Thoracic aorta (tissue), 2 donors: ENCODE measurements at regions not wholly inside any gene's neighbourhood (a gene's known extent, or its start where the extent isn't known, plus 50 kb on each side); places are given as distances from the start of the nearest gene placed in this dataset.
"Not testable (repeated sequence)": the region's sequence is repeated elsewhere in the genome, so short reads cannot be mapped to it uniquely, and the experiment has no call there.

Experiments
- ATAC-seq: fragments of 150-250 bp; one replicate; pipeline ENCODE4 v1.8.0; 2017; ENCODE audit warnings: low read depth; ENCODE audit not compliant: insufficient number of reproducible peaks, low FRiP score
- DNase-seq: peaks from one replicate; pipeline ENCODE4 v3.0.0-alpha.2; 2020; ENCODE audit warnings: low spot score
- H3K27ac ChIP-seq, 2 donors: fragments of 200-600 bp; sonication (generic); 1 replicate in 1 of 2; 2 replicates in 1 of 2; pipeline ENCODE4 v1.5.1; 2016; ENCODE audit warnings: mild to moderate bottlenecking in 2 of 2, moderate library complexity in 2 of 2
- H3K27me3 ChIP-seq: fragments of 200-600 bp; sonication (generic); replicated peaks from 2 replicates; pipeline ENCODE4 v1.6.0; 2016; ENCODE audit warnings: mild to moderate bottlenecking; ENCODE audit not compliant: insufficient read depth
- H3K36me3 ChIP-seq: fragments of 200-600 bp; sonication (generic); one replicate; pipeline ENCODE4 v1.5.1; 2016
- H3K4me1 ChIP-seq, 2 donors: fragments of 200-600 bp; sonication (generic); 1 replicate in 1 of 2; 2 replicates in 1 of 2; pipeline versions ENCODE4 v1.5.1 to v1.6.0; 2016; ENCODE audit warnings: low read depth in 2 of 2, mild to moderate bottlenecking in 1 of 2; ENCODE audit not compliant: control insufficient read depth in 1 of 2
- H3K4me3 ChIP-seq: fragments of 200-600 bp; sonication (generic); 2 replicates; pipeline ENCODE4 v1.5.1; 2016; ENCODE audit warnings: mild to moderate bottlenecking
- H3K9me3 ChIP-seq: fragments of 200-600 bp; sonication (generic); 2 replicates; pipeline ENCODE4 v1.5.1; 2016
- TF ChIP-seq, protein P1 (sequence below): fragments of 200-600 bp; sonication (generic); IDR thresholded peaks from one replicate; pipeline ENCODE4 v1.5.1; 2019; ENCODE audit warnings: antibody characterized with exemption

DNA sequence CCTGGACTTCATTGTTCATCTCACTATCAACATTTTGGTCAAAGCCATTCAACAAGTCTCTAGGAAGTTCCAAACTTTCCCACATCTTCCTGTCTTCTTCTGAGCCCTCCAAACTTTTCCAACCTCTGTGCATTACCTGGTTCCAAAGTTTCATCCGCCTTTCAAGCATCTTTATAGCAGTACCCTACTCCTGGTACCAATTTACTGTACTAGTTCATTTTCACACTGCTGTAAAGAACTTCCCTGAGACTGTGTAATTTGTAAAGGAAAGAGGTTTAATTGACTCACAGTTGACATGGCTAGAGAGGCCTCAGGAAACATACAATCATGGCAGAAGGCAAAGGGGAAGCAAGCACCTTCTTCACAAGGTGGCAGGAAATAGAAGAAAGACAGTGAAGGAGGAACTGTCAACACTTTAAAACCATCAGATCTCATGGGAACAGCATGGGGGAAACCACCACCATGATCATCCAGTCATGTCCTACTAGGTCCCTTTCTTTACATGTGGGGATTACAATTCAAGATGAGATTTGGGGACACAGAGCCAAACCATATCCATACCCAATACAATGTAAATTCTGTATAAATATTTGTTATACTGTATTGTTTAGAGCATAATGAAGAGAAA lies 109.7 kb downstream of the C12orf75 start:
- DNase-seq (no peak), ATAC-seq (no peak)
- no peaks in the 10 kb centered on the region for H3K27me3 ChIP-seq
- no peak overlapping the region for H3K4me3 ChIP-seq
- no peaks in the 10 kb centered on the region for H3K9me3 ChIP-seq
- TF ChIP-seq, protein P1, sequence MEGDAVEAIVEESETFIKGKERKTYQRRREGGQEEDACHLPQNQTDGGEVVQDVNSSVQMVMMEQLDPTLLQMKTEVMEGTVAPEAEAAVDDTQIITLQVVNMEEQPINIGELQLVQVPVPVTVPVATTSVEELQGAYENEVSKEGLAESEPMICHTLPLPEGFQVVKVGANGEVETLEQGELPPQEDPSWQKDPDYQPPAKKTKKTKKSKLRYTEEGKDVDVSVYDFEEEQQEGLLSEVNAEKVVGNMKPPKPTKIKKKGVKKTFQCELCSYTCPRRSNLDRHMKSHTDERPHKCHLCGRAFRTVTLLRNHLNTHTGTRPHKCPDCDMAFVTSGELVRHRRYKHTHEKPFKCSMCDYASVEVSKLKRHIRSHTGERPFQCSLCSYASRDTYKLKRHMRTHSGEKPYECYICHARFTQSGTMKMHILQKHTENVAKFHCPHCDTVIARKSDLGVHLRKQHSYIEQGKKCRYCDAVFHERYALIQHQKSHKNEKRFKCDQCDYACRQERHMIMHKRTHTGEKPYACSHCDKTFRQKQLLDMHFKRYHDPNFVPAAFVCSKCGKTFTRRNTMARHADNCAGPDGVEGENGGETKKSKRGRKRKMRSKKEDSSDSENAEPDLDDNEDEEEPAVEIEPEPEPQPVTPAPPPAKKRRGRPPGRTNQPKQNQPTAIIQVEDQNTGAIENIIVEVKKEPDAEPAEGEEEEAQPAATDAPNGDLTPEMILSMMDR, result no peak
- H3K36me3 ChIP-seq, result no peaks in the 10 kb centered on the region
- H3K4me1 ChIP-seq, result no peaks in the 10 kb centered on the region
- H3K27ac ChIP-seq, result no peak overlapping the region

DNA sequence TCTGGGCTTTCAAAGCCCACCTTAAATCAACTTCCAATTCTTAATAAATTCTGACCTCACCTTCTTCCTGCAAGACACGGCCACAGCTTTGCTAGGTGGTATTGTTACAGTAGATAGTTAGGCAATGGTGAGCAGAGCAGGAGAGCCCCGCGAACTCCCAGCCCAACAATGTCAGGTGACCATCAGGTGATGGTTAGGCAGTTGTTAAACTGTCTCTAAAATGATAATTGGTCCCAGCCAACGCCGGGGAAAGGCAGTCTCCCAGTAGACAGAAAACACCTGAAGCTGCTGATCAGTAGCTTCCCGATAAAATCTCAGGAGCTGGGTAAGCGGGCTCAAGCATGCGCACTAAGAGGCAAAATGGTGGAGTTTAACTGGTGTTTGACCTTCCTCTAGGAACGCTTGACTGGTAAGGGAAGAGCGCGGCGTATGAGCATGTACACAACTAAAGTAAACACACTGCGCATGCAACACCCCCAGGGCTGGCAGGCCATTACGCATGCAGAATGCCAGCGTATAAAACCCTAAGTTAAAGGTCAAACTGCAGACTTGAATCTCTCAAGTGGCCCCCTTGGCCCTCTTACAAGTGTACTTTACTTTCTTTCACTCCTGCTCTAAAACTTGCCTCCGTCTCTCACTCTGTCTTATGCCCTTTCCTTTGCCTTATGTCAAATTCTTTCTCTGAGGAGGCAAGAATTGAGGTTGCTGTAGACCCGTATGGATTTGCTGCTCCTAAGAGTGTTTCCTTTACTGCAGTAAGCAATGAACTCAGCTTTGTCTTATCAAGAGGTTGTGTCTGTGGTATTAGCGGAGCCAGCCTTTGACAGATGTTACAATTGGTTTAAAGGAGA lies 113.5 kb downstream of the C12orf75 start:
- Histone ChIP-seq H3K27ac (no peak overlapping the region), H3K4me3 (no peak overlapping the region), H3K36me3 (no peaks in the 10 kb centered on the region), H3K9me3 (no peaks in the 10 kb centered on the region), H3K27me3 (no peaks in the 10 kb centered on the region), H3K4me1 (peaks cover 0 to 6% of the 10 kb centered on the region in 2 donors)
- DNase-seq, result no peak
- no peak for ATAC-seq
- TF ChIP-seq, protein P1, result no peak

DNA sequence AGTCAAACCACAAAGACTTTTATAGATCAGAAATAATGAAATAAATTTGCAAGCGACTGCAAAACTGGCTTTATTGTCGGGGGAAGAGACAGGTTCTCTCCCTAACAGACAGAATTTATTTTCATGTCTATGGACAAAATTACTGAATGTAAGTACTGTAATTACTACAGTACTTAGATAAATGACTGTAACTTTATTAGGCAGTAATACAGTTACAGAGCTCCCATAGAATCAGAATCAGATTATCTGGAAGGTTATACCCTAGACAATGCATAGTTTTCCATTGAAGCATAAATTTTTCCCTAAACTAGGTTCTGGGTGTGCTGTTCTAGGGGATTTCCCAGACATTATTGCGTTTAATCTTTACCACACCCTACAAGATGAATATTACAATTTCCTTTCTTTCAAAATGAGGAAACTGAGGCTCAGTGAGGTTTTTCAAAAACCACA lies 114.2 kb downstream of the C12orf75 start:
- H3K27ac ChIP-seq, result no peak overlapping the region
- no peaks in the 10 kb centered on the region for H3K27me3 ChIP-seq
- H3K4me1 ChIP-seq, result peaks cover 0 to 6% of the 10 kb centered on the region in 2 donors
- ATAC-seq, result no peak
- no peak overlapping the region for H3K4me3 ChIP-seq
- H3K36me3 ChIP-seq, result no peaks in the 10 kb centered on the region
- TF ChIP-seq, protein P1, result no peak
- no peaks in the 10 kb centered on the region for H3K9me3 ChIP-seq
- DNase-seq, result no peak

DNA sequence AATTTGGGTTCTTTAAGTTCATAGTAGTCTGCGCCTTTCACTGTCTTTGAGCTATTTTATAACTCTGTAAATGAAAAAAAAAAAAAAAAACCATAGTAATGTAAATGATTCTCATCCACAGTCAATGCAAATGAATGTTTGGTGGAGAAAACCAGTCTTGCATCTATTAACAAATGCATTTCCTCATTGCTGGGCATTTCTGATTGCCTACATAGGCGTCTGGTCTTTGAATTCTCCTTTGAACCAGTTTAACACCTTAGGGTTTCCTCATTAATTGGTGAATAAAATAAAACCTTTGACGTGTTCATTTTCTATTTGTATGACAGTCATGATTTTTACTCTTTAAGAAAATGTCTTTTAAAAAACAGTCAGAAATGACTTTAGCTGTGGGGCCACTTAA lies 114.8 kb downstream of the C12orf75 start:
- ATAC-seq (no peak), DNase-seq (no peak)
- H3K9me3 ChIP-seq, result no peaks in the 10 kb centered on the region
- TF ChIP-seq, protein P1, result no peak
- H3K36me3 ChIP-seq, result no peaks in the 10 kb centered on the region
- peaks cover 0 to 6% of the 10 kb centered on the region in 2 donors for H3K4me1 ChIP-seq
- no peaks in the 10 kb centered on the region for H3K27me3 ChIP-seq
- no peak overlapping the region for H3K4me3 ChIP-seq
- no peak overlapping the region for H3K27ac ChIP-seq

DNA sequence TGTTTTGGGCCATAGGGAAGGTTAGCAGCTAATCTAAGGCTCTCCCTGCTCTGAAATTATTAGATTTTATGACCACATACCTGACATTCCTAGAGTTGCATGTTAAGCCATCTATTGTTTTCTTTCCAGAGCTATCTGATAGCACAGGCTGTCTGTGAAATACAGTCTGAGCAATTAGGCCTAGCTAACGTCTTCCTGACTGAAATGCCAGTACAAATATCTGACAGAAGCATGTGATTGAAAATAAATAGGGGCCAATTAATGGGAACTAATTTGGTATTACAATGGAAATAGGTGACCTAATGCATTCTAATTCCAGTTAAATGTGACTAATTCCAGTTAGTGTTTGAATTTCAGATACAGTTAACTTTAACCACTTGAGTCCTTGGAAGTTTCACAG lies 115.2 kb downstream of the C12orf75 start:
- Histone ChIP-seq H3K4me1 (peaks cover 0 to 6% of the 10 kb centered on the region in 2 donors), H3K27ac (no peak overlapping the region), H3K9me3 (no peaks in the 10 kb centered on the region), H3K27me3 (no peaks in the 10 kb centered on the region), H3K4me3 (no peak overlapping the region), H3K36me3 (no peaks in the 10 kb centered on the region)
- ATAC-seq (no peak), DNase-seq (no peak)
- TF ChIP-seq, protein P1, result no peak

DNA sequence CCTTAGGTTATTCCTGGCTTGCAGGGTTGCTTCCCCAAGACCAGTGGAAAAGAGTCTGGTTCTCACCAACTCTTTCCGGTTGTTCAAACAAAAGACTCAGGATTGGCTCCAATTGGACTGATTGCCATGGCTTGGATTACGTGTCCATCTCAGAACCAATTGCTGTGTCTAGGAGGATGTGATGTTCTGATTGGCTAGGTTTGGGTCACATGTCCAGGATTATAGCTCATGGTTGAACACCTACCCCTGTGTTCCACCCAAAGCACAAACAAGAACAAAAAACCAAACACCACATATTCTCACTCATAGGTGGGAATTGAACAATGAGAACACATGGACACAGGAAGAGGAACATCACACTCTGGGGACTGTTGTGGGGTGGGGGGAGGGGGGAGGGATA lies 116.0 kb downstream of the C12orf75 start:
- not testable (repeated sequence) for DNase-seq, H3K4me3 ChIP-seq, H3K27ac ChIP-seq, H3K27me3 ChIP-seq, H3K36me3 ChIP-seq, H3K4me1 ChIP-seq, ATAC-seq, H3K9me3 ChIP-seq
